Cerebellar nuclear complex (tissue), 1 donor: ENCODE measurements at regions not wholly inside any gene's neighbourhood (a gene's known extent, or its start where the extent isn't known, plus 50 kb on each side); places are given as distances from the start of the nearest gene placed in this dataset.
"Not testable (repeated sequence)": the region's sequence is repeated elsewhere in the genome, so short reads cannot be mapped to it uniquely, and the experiment has no call there.

Experiments
- DNase-seq, 2 experiments: peaks; one replicate each; lab custom pipeline; 2025; lab: John Stamatoyannopoulos, UW

DNA sequence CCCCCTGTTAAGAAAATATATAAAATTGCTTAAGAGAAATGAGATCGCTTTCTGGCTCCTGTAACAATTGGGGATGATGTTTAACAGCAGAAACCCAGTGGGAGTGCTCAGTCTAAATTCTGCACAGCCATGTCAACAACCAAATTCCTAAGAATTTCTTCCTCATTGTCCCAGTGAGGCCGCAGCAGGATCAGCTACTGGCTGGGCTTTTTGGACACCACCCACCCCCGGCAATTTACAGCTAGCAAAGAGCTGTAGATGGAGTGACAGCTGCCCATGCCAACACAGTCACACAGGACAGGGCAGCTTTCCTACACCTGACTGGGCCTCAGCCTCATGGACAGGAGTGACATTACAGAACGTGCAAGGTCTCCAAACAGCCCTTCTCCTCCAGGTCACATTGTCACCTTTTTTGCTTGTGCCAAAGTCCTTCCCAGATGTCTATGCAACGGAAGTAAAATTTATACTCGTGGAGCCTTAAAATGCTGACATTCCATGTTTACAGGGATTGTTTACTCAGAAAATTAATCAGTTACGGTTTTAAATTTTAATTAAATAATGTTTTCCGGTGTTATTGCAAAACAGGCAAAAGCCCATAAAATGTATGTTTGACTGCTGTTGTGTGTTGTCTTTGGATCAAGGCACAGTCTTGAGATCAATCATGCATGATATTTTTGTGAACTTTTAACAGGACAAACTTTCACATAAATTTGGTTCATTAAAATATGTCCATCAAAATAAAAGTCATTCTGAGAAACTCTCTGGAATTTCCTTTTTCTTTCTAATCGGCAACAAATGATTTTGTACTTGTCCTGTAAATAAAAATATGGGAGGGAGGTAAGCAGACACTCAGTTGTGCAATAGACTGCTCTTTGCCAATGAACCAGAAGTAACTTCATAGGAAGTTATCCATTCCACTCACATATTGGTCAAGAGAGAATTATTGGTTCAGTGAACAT lies 943.2 kb downstream of the MCTP2 start:
- DNase-seq, result no peak

DNA sequence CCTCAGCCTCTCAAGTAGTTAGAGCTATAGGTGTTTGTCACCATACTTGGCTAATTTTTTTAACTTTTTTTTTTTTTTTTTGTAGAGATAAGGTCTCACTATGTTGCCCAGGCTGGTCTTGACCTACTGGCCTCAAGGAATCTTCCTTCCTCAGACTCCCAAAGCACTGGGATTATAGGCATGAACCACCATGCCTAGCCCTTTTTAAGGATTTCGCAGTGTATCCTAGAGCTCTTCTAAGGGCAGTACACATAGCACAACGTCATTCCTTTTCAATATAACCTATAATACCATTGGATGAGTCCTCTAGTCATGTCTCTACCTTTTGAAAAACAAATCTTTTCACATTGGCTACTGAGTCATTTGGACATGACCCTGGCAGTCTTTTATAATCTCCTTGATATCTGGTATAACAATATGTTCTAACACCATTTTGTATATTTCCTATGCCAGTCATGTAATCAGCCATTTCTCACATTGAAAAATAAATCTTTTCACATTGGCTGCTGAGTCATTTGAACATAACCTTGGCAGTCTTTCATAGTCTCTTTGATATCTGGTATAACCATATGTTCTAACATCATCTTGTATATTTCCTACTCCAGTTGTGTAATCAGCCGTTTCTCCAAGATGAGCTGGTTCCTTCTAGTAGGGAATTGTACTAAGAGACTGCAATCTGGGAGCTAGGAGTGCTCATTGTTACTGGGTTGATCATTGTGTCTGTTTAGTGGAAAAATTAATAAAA lies 944.7 kb downstream of the MCTP2 start:
- DNase-seq, result no peak

DNA sequence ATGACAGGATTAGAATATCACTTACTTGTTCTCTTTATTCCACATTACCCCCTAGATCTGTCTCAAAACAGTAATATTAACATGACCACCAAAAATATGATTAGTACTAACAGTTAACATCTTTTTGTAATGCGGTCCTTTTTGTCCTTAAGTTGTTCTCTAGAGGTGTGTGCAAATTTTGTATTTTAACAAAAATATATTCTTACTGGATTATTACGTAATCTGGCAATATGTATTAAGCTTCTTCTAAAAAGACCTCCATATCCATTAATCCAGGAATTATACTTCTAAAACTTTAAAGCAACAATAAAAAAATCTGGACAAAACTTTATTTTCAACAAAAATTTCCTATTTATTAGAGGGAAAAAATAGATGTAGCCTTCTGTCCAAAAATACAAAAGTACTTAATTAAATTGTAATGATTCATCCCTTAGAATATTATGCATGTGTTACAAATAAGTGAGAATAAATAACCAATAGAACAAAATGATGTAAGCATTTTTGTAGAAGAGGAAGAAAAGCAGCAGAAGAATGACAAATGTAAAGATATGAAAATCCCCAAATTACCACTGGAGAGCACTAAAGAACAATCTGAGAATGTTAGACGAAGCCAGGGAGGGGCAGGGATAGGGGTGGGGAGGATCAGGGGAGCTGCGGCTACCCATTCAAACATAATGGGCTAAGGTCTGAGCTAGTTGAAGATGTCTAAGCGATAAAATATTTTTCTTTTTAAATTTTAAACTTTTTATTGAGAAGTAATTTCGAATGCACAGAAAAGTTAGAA lies 945.6 kb downstream of the MCTP2 start:
- DNase-seq, result no peak

DNA sequence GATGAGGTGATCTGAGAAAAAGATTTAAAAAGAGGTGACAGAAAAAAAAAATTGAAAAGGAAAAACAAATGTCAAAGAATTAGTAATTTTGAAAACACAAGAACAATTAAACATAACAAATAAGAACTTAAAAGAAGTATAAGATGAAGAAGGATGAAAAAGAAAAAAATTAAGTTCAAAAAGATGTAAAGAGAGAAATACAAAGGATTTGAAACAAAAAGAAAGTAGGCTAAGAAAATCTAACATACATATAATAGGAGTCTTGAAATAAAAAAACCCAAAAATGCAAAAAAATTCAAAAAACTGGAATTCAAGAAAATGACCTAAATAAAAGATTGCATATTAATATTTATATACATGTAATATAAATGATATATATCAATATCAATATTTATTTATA lies 949.2 kb downstream of the MCTP2 start:
- DNase-seq, result no peak

DNA sequence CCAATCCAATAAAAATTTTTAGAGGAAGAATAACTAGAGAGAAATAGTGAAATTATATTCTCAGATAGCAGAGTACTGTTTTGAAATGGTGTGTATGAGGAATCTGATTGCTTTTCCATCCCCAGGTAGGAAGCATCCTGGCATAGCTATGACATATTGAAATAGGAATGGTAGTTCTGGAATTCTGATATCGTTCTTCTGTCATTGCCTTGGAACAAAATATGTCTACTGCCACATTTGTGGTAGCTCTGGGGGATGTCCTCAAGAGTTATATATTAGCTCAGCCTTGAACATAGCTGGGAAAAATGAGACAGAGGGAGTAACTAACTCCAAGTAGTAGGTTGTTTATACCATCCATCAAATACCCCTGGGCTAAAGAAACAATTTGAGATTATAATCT lies 950.7 kb downstream of the MCTP2 start:
- DNase-seq, result no peak

DNA sequence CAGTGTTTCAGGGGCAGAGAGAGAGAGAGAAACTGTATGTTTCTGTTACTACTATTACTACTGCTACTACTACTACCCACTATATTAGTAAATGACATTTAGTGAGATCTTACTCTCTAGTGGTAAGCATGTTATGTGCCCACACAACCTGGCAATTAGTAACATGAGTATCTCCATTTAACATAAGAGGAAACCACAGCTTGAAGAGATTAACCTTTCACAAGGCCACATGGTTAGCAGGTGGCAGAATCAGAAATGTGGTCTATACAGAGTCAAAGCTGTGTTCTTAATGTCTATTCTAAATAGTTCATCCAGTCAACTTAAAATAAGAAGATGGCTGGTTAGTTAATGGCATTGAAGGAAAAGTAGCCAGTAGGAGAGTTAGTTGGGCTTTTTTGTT lies 961.6 kb downstream of the MCTP2 start:
- DNase-seq, result no peak

DNA sequence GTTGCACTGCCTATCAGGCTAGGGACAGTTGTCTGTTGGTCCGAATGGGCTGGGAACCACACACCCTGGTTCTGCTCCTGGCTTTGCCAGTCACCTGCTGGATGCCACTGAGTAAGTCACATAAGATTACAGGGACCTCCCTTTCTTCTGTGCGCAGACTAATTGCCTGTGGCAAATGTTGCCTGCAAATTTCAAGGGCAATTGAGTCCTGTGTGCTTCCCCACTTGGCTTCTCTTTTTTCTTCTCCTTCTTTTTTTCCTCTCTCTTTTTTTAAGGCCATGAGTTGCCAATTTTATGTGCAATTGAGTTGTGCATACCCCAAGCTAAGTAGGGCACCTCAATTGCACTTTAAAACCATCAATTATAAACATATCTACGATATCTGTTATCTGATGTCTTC lies 963.4 kb downstream of the MCTP2 start:
- DNase-seq, result no peak

DNA sequence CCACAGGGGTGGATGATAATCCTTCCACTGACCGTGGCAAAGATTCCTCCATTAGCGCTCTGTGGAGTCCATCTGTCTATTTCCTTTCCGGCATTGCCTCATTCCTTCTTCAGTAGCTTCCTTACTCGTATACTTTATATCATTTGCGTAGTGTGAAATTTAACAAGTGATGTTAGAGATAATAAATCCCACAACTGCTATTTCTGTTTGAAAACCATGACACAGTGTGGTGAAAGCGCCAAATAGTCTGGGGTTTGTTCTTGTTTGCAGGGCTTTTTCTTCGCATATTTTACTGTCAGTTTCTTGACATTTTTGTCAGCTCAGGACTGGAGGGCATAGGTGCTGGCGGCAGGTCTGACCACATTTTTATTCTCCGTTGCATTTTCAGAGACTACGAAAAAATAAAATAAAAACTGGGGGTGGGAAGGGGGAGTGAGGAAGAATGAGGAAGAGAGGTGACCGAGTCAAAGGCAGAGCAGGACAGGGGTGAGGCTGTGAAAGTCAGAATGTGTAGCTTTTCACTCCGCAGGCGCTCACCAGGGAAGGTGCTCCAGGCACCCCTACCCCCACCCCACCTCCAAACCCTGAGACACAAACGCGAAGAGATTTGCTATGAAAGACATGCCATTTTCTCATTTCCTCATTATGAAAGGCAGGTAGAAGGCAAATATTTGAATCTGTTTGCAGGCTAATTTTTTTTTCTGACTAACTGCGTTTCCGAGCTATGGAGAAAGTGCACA lies 965.0 kb downstream of the MCTP2 start:
- no peak for DNase-seq

DNA sequence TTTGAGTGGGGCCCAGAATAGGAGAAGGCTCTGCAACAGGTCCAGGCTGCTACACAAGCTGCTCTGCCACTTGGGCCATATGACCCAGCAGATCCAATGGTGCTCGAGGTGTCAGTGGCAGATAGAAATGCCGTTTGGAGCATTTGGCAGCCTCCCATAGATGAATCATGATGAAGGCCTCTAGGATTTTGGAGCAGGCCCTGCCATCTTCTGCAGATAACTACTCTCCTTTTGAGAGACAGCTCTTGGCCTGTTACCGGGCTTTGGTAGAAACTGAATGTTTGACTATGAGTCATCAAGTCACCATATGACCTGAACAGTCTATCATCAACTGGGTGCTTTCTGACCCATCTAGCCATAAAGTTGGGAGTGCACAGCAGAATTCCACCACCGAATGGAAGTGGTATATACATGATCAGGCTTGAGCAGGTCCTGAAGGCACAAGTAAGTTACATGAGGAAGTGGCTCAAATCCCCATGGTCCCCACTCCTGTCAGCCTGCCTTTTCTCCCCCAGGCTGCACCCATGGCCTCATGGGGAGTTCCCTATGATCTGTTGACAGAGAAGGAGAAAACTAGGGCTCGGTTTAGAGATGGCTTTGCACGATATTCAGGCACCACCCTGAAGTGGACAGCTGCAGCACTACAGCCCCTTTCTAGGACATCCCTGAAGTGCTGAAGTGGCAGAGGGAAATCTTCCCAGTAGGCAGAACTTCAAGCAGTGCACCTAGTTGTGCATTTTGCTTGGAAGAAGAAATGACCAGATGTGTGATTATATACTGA lies 971.4 kb downstream of the MCTP2 start:
- no peak for DNase-seq

DNA sequence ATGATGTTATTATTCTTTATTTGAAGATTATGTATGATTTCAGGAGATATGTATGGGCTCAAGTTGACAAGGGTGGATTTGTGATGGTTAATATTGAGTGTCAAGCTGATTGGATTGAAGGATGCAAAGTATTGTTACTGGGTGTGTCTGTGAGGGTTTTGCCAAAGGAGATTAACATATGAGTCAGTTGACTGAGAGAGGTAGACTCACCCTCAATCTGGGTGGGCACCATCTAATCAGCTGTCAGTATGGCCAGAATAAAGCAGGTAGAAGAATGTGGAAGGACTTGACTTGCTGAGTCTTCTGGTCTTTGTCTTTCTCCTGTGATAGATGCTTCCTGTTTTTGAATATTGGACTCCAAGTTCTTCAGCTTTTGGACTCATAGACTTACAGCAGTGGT lies 973.7 kb downstream of the MCTP2 start:
- DNase-seq, result no peak

DNA sequence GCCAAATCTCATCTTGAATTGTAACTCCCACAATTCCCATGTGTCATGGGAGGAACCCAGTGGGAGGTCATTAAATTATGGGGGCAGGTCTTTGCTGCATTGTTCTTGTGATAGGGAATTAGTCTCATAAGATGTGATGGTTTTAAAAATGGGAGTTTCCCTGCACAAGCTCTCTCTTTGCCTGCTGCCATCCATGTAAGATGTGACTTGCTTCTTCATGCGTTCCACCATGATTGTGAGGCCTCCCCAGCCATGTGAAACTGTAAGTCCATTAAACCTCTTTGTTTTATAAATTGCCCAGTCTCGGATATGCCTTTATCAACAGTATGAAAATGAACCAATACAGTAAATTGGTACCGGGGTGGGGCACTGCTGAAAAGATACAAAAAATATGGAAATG lies 974.5 kb downstream of the MCTP2 start:
- DNase-seq, result not testable (repeated sequence)

DNA sequence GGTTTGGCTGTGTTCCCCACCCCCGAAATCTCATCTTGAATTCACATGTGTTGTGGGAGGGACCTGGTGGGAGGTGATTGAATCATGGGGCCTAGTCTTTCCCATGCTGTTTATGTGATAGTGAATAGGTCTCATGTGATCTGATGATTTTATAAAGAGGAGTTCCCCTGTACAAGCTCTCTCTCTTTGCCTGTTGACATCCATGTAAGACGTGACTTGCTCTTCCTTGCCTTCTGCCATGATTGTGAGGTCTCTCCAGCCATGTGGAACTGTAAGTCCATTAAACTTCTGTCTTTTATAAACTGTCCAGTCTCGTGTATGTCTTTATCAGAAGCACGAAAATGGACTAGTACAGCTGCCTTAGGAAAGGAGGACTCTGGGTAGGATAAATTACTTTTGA lies 976.7 kb downstream of the MCTP2 start:
- no peak for DNase-seq

DNA sequence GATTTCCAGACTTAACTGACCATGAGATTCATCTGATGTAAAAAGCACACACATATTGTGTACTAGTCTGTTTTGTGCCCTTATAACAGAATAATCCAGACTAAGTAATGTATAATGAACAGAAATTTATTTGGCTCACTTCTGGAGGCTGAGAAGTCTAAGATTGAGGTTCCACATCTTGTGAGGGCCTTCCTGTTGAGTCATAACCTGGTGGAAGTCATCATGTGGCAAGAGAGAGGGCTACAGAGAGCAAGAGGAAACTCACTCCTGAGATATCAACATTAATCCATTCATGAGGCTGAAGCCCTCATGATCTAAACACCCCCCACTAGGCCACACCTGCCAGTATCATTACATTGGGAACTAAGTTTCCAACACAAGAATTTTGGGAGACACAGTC lies 977.6 kb downstream of the MCTP2 start:
- no peak for DNase-seq

DNA sequence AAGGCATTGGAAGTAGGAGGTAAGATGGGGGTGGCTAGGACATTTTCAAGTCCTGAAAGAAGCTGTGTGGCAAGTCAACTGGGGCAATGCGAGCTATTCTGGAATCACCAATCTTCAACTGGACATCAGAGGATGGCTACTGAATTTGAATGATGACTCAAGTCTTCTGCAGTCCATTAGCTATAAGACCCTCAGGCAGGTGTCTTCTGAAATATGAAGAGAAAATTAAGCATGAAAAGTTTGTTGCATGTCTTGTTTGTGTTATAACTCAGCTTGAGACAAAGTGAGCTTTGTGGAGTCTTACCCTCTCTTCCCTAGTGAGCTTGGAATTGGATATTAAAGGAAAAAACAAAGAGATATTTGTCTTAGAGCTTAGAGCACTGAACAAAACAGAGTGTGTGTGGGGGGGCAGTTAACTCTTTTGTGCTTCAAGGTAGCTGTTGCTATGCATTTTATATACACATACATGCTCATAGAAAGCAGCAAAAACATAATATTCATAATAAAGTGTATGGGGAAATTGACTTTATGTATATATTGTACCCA lies 979.1 kb downstream of the MCTP2 start:
- DNase-seq, result no peak

DNA sequence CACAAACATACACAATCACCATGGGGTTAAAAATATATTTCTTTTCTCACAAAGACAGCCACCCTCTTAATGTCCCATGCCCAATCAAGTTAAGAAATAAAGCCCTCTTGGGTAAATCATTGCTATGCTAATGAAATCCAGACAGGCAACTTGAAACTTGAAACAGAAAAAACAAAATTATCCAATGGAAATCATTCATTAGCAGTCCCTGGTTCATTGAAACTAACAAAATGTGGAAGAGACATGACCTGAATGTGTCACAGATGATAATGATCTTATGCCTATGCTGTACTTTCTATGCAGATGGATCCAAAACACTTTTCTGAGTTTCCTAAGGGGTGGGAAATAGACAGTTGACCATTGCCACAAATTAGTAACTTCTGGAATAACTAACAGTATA lies 983.7 kb downstream of the MCTP2 start:
- no peak for DNase-seq

DNA sequence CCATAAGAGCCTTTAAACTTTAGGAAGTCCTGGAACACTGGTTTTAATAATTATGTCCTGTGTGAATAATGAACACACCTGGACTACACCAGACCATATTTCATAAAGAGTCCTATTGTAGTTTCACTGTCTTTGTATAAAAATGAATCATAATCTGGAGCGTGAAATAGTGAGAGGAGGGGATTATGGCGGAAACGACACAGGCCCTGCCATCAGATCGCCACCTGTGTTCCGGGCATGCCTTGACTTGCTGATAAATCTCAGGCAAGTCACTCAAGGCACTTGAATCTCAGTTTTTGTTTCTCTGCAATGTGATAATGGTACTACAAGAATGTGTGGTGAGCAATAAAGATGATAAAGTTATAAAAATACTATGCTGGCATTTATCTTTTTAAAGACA lies 995.5 kb downstream of the MCTP2 start:
- DNase-seq, result no peak

DNA sequence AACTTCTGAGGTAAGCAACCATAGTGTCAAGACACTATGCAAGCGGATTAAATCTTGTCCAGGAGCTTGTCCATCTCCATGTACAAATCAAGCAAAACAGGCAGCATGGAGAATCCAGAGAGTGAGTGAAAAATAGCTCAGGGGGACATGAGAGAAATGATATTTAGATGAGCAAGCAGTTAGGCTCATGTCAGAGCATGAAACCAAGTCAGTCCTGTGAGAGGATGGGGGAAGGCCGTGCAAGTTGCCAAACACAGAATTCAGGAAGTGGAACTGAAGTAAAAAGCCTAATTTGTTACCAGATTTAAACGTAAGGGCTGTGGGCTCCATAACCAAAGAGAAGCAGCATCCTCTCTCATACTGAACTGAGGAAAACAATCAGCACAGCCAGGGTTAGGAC lies 995.9 kb downstream of the MCTP2 start:
- DNase-seq, result no peak

DNA sequence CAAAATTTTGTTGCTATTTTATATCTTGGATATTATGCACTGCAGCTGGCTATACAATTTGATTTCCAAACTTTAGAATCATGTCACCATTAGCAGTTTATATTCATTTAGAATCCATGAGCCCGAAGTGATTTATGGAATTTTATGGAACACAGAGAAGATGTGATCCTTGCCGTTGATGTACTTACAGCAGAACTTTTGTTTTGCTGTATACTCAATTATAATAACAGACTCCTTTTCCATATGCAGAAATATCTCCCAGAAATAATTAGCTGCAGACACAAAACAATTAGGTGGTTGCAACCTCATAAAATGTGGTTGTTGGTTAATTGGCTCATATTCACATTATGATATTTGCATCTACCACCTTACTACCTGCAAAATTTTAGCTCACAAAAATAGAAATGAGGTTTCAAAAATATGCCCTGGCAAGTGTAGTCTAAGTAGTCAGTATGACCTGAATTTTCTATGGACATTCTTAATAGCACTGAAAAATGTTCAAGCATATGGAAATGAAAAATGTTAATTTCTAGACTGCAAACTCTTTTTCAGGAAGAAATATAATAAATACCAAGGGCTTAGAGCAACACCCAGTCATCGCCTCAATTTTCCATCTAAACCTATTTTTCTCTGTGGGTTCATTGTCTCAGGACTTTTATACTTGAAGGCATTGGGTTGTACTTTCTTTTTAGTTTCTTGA lies 997.6 kb downstream of the MCTP2 start:
- DNase-seq, result no peak

DNA sequence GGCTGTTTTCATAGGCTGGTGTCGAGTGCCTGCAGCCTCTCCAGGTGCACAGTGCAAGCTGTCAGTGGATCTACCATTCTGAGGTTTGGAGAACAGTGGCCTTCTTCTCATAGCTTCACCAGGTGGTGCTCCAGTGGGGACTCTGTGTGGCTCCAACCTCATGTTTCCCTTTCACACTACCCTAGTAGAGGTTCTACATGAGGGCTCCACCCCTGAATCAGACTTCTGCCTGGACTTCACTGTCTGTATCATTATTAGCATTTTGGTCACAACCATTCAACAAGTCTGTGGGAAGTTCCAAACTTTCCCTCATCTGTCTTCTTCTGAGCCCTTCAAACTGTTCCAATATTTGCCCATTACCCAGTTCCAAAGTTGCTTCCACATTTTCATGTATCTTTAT lies 1003.7 kb downstream of the MCTP2 start:
- no peak for DNase-seq
